ENCODE measurements at regions not wholly inside any gene's neighbourhood (a gene's known extent, or its start where the extent isn't known, plus 50 kb on each side); places are given as distances from the start of the nearest gene placed in this dataset.

DNA sequence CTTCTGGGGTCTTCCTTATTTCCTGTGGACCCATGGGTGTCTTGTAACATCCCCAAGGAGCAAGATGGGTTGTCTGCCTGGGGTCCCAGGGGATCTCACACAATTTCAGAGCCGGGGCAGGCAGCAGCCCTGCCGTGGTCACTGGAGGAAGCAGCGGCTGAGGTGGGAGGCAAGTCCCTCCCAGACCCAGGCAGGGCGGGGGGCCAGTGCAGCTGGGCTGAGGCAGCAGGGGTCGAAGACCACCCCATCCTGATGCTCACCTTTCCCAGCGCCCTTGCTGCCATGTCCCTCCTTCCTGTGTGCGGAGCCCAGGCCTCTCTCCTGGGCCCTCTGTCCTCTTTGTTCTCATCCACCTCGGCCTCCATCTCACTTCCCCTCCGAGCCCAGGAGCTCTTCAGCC, 583.0 kb upstream of the COBL start:
- WGBS, 2 donors: 83 to 86% methylated on average over 9 of the region's 9 CpGs
- no peaks in the 10 kb centered on the region for H3K36me3 ChIP-seq
- DNase-seq: no peak
- no peak overlapping the region for H3K27ac ChIP-seq
- H3K27me3 ChIP-seq: no peaks in the 10 kb centered on the region
- ATAC-seq: no peak
- no peak for TF ChIP-seq CTCF (IDR thresholded peaks at IDR 0.05)
- H3K4me3 ChIP-seq: no peak overlapping the region
- intact Hi-C loops (cut with DNase I): no loop called here
- no peaks in the 10 kb centered on the region for H3K4me1 ChIP-seq
- peaks cover 0 to 14% (median 0%) of the 10 kb centered on the region in 11 donors for H3K9me3 ChIP-seq

DNA sequence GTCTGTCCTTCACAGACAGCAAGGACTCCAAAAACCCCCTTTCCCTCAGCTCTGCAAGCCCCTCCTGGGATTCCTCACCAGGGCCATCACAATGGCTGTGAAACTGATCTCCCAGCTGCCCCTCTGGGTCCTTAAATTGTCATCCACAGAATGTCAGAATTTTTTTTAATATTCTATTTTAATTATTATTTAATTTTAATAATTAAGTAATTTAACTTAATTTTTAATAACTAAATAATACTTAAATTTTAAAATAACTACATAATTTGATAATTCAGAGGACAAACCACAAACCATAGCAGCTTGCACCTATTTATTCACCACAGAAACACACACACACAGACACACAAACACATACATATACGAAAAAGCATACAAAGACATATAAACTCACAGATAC, 565.8 kb upstream of the COBL start:
- no peaks in the 10 kb centered on the region for H3K9me3 ChIP-seq
- DNase-seq (no peak), ATAC-seq (no peak)
- intact Hi-C loops (cut with DNase I): no loop called here
- H3K27ac ChIP-seq: no peak overlapping the region
- H3K27me3 ChIP-seq: peaks cover 0 to 3% (median 0%) of the 10 kb centered on the region in 7 donors
- no peak for TF ChIP-seq CTCF (IDR thresholded peaks at IDR 0.05)
- no peak overlapping the region for H3K4me3 ChIP-seq
- no peaks in the 10 kb centered on the region for H3K36me3 ChIP-seq
- 71 to 83% methylated on average over 1 of the region's 1 CpG for WGBS, 2 donors
- H3K4me1 ChIP-seq: no peaks in the 10 kb centered on the region

DNA sequence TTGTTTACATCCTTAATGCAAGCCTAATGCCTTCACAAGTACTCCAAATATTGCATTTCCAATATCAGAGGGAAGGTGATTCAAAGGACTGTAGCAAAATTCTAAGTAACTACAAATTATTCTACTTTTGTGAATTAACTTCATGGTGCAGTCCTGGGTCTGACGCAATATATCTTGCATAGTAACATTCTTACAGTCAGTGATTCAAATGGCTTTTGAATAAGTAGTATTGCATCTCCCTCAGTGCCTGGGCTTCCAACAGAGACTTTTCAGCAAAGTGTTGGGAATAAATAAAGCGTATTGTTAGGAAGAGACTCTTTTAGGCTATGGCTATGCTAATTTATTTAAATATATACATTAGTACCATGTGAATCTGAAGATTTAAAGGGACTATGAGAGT, 564.7 kb upstream of the COBL start:
- H3K4me1 ChIP-seq: no peaks in the 10 kb centered on the region
- WGBS, 2 donors: 66 to 73% methylated on average over 2 of the region's 2 CpGs

GRCh38 chr7:51878865-51879264, 562.3 kb upstream of the COBL start:
- intact Hi-C loops (cut with DNase I): no loop called here
- H3K9me3 ChIP-seq: no peaks in the 10 kb centered on the region

More for the DNA sequence above, 564.7 kb upstream of the COBL start:
- Histone ChIP-seq H3K9me3 (no peaks in the 10 kb centered on the region), H3K4me3 (no peak overlapping the region), H3K27me3 (peaks cover 0 to 4% (median 0%) of the 10 kb centered on the region in 7 donors), H3K36me3 (no peaks in the 10 kb centered on the region), H3K27ac (no peak overlapping the region)
- DNase-seq (no peak), ATAC-seq (no peak)
- intact Hi-C loops (cut with DNase I): no loop called here
- TF ChIP-seq CTCF (IDR thresholded peaks at IDR 0.05): no peak

More at GRCh38 chr7:51878865-51879264, 562.3 kb upstream of the COBL start:
- Histone ChIP-seq H3K27me3 (peaks cover 0 to 4% (median 0%) of the 10 kb centered on the region in 7 donors), H3K4me1 (no peaks in the 10 kb centered on the region), H3K4me3 (no peak overlapping the region), H3K27ac (no peak overlapping the region), H3K36me3 (no peaks in the 10 kb centered on the region)
- DNase-seq: no peak
- ATAC-seq: no peak
- TF ChIP-seq CTCF (IDR thresholded peaks at IDR 0.05): no peak
- 58 to 69% methylated on average over 1 of the region's 1 CpG for WGBS, 2 donors

All from heart right ventricle (tissue), 16 donors.